ENCODE measurements at regions not wholly inside any gene's neighbourhood (a gene's known extent, or its start where the extent isn't known, plus 50 kb on each side); places are given as distances from the start of the nearest gene placed in this dataset.

- peak; percentile 53 for DNase-seq (ENCODE audit: low read depth, low spot score)
These were observed 155.2 kb downstream of the SMIM20 start for GRCh38 chr4:26069218-26069617.

- DNase-seq (ENCODE audit: low read depth, low spot score) = no peak
These were observed 157.7 kb downstream of the SMIM20 start for GRCh38 chr4:26071688-26072087.

- DNase-seq (ENCODE audit: low read depth, low spot score) = no peak
These were observed 160.0 kb downstream of the SMIM20 start for GRCh38 chr4:26073886-26074560.

GRCh38 chr4:26074712-26075430 lies 160.9 kb downstream of the SMIM20 start:
- no peak for DNase-seq (ENCODE audit: low read depth, low spot score)

- DNase-seq (ENCODE audit: low read depth, low spot score) = no peak
These were observed 161.6 kb downstream of the SMIM20 start for GRCh38 chr4:26075583-26075982.

GRCh38 chr4:26076000-26076587 lies 162.1 kb downstream of the SMIM20 start:
- no peak for DNase-seq (ENCODE audit: low read depth, low spot score)

- no peak for DNase-seq (ENCODE audit: low read depth, low spot score)
These were observed 162.9 kb downstream of the SMIM20 start for GRCh38 chr4:26076896-26077295.

- DNase-seq (ENCODE audit: low read depth, low spot score) = no peak
These were observed 163.7 kb downstream of the SMIM20 start for GRCh38 chr4:26077756-26078155.

- no peak for DNase-seq (ENCODE audit: low read depth, low spot score)
These were observed 167.0 kb downstream of the SMIM20 start for GRCh38 chr4:26080870-26081628.

- peak; percentile 66 for DNase-seq (ENCODE audit: low read depth, low spot score)
These were observed 167.9 kb downstream of the SMIM20 start for GRCh38 chr4:26081795-26082498.

- DNase-seq (ENCODE audit: low read depth, low spot score) = no peak
These were observed 168.5 kb downstream of the SMIM20 start for GRCh38 chr4:26082565-26082964.

GRCh38 chr4:26083987-26084386 lies 170.0 kb downstream of the SMIM20 start:
- DNase-seq (ENCODE audit: low read depth, low spot score) = peak; percentile 85

- DNase-seq (ENCODE audit: low read depth, low spot score) = no peak
These were observed 170.4 kb downstream of the SMIM20 start for GRCh38 chr4:26084414-26084813.

- DNase-seq (ENCODE audit: low read depth, low spot score) = no peak
These were observed 171.5 kb downstream of the SMIM20 start for GRCh38 chr4:26085551-26085950.

- peak; percentile 48 for DNase-seq (ENCODE audit: low read depth, low spot score)
These were observed 172.8 kb downstream of the SMIM20 start for GRCh38 chr4:26086621-26087441.

GRCh38 chr4:26088433-26088928 lies 174.5 kb downstream of the SMIM20 start:
- no peak for DNase-seq (ENCODE audit: low read depth, low spot score)

- no peak for DNase-seq (ENCODE audit: low read depth, low spot score)
These were observed 179.5 kb downstream of the SMIM20 start for GRCh38 chr4:26093551-26093950.

GRCh38 chr4:26094076-26094475 lies 180.1 kb downstream of the SMIM20 start:
- DNase-seq (ENCODE audit: low read depth, low spot score) = no peak

- no peak for DNase-seq (ENCODE audit: low read depth, low spot score)
These were observed 180.9 kb downstream of the SMIM20 start for GRCh38 chr4:26094911-26095310.

- no peak for DNase-seq (ENCODE audit: low read depth, low spot score)
These were observed 185.9 kb downstream of the SMIM20 start for GRCh38 chr4:26099967-26100366.

Measured in astrocyte of the hippocampus (primary cell).